ENCODE measurements at regions not wholly inside any gene's neighbourhood (a gene's known extent, or its start where the extent isn't known, plus 50 kb on each side); places are given as distances from the start of the nearest gene placed in this dataset.
A peak's percentile ranks its signal among the peaks of the same experiment; 100 is the strongest.

DNA sequence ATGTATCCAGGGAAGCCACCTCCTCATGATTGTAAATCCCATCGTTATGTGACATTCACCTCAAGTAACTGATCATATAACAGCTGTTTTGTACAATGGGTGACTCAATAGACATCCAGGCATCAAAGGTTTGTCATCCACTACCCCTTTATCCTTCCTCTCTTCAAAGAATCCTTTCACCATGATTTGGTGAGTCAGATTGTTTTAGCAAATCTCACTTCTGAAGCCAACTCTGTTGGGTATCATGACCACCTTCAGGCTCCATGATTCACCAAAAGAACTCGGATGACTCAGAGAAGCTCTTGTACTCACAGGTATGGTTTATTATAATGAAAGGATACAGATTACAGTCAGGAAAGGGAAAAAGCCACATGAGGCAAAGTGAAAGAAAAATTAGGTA is 132.1 kb downstream of the PWWP3B start:
- Histone ChIP-seq H3K27me3 (ENCODE audit: control insufficient read depth, insufficient read depth, low read length) (no peaks in the 10 kb centered on the region), H3K36me3 (replicated peaks; ENCODE audit: control insufficient read depth, insufficient read depth, low read length) (no peaks in the 10 kb centered on the region), H3K4me3 (ENCODE audit: insufficient read depth, low read depth, low read length) (no peak overlapping the region)
- DNase-seq: no peak

GRCh38 chrX:106300656-106301055 is 132.6 kb downstream of the PWWP3B start:
- DNase-seq: no peak
- no peak overlapping the region for H3K4me3 ChIP-seq (ENCODE audit: insufficient read depth, low read depth, low read length)
- H3K36me3 ChIP-seq (replicated peaks; ENCODE audit: control insufficient read depth, insufficient read depth, low read length): no peaks in the 10 kb centered on the region
- no peaks in the 10 kb centered on the region for H3K27me3 ChIP-seq (ENCODE audit: control insufficient read depth, insufficient read depth, low read length)

- DNase-seq: no peak
- H3K27me3 ChIP-seq (ENCODE audit: control insufficient read depth, insufficient read depth, low read length): no peaks in the 10 kb centered on the region
- no peak overlapping the region for H3K4me3 ChIP-seq (ENCODE audit: insufficient read depth, low read depth, low read length)
- H3K36me3 ChIP-seq (replicated peaks; ENCODE audit: control insufficient read depth, insufficient read depth, low read length): no peaks in the 10 kb centered on the region
Observed at GRCh38 chrX:106302304-106302703, 134.2 kb downstream of the PWWP3B start.

- Histone ChIP-seq H3K36me3 (replicated peaks; ENCODE audit: control insufficient read depth, insufficient read depth, low read length) (no peaks in the 10 kb centered on the region), H3K4me3 (ENCODE audit: insufficient read depth, low read depth, low read length) (no peak overlapping the region), H3K27me3 (ENCODE audit: control insufficient read depth, insufficient read depth, low read length) (no peaks in the 10 kb centered on the region)
- no peak for DNase-seq
Observed at GRCh38 chrX:106306391-106306947, 138.4 kb downstream of the PWWP3B start.

DNA sequence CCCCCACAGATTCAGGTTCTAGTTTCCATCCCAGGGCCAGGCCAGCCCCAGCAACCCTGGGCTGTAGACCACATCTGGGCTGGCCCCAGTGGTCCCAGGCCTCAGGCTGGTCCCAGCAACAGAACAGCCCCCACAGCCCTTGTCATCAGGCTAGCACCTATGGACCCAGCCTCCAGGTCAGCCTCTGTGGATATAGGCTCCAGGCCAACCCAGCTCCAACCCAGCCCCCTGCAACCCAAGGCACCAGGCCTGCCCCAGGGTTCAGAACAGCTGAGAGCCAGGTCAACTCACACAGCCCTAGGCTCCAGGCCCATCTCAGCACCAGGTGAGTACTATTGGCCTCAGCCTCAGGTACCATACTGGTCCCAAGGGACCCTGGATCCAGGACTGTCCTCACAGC is 155.3 kb downstream of the PWWP3B start:
- H3K36me3 ChIP-seq (replicated peaks; ENCODE audit: control insufficient read depth, insufficient read depth, low read length): no peaks in the 10 kb centered on the region
- H3K4me3 ChIP-seq (ENCODE audit: insufficient read depth, low read depth, low read length): no peak overlapping the region
- H3K27me3 ChIP-seq (ENCODE audit: control insufficient read depth, insufficient read depth, low read length): no peaks in the 10 kb centered on the region
- DNase-seq: no peak

DNA sequence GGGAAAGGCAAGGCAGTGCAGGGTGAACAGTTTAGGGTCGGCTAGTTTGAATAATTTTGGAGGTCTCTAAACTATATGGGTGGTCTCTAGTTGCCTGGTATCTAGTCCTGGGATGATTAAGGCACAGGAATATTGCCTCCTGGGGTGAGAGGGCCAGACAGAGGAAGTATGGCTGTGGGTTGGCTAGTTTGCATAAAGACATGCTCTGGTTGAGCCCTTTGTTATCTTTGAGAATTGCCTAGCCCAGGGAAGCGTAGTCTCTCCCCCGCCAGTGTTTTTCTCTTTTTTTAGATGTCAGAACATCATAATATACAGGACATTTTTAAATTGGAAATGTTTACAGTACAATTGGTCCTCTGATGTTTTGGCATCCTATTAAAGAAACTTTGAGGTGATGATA is 163.5 kb downstream of the PWWP3B start:
- Histone ChIP-seq H3K27me3 (ENCODE audit: control insufficient read depth, insufficient read depth, low read length) (no peaks in the 10 kb centered on the region; the same call in 1 of the 2 replicates), H3K4me3 (ENCODE audit: insufficient read depth, low read depth, low read length) (no peak overlapping the region), H3K36me3 (replicated peaks; ENCODE audit: control insufficient read depth, insufficient read depth, low read length) (no peaks in the 10 kb centered on the region)
- DNase-seq: no peak

DNA sequence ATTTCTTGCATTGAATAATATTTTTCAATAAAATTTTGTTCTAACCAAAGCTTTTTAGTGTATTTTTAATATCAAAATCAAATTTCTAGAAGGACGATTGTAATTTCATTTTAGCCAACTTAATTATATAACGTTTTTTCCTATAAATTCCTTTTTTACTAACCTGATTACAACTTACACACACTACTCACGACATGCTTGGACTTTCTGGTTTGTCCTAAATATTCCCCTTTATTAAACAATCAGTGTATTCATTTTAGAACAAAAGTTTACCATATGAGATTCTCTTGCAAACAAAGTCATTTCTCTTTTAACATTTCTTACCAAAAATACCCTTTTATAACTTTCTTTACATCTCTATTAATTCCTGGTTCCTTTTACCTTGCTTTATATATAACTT is 173.7 kb downstream of the PWWP3B start:
- Histone ChIP-seq H3K4me3 (ENCODE audit: insufficient read depth, low read depth, low read length) (no peak overlapping the region), H3K27me3 (ENCODE audit: control insufficient read depth, insufficient read depth, low read length) (no peaks in the 10 kb centered on the region), H3K36me3 (replicated peaks; ENCODE audit: control insufficient read depth, insufficient read depth, low read length) (no peaks in the 10 kb centered on the region)
- no peak for DNase-seq

DNA sequence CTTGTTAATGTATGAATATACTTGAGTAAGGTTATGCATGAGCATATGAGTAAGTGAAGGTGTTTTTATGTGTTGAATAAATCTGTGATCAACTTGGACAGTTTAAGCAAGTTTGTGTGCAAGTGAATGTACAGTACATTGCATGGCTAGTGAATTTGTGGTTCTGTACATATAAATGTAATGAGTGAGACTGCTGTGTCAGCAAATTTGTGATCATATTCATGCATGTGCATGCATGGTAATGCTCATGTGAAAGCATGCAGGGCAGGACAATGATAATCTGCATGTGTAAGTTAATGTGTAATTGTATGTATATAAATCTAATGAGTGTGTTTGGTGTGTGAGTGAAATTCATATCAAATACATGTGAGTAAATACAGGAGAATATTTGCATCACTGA is 188.5 kb downstream of the PWWP3B start:
- Histone ChIP-seq H3K4me3 (ENCODE audit: insufficient read depth, low read depth, low read length) (no peak overlapping the region), H3K36me3 (replicated peaks; ENCODE audit: control insufficient read depth, insufficient read depth, low read length) (no peaks in the 10 kb centered on the region), H3K27me3 (ENCODE audit: control insufficient read depth, insufficient read depth, low read length) (no peaks in the 10 kb centered on the region)
- DNase-seq: no peak

- no peak for DNase-seq
- H3K36me3 ChIP-seq (replicated peaks; ENCODE audit: control insufficient read depth, insufficient read depth, low read length): no peaks in the 10 kb centered on the region
- no peaks in the 10 kb centered on the region for H3K27me3 ChIP-seq (ENCODE audit: control insufficient read depth, insufficient read depth, low read length)
- H3K4me3 ChIP-seq (ENCODE audit: insufficient read depth, low read depth, low read length): no peak overlapping the region
Observed at GRCh38 chrX:106363214-106363613, 195.1 kb downstream of the PWWP3B start.

GRCh38 chrX:106378616-106379015 is 210.5 kb downstream of the PWWP3B start:
- Histone ChIP-seq H3K4me3 (ENCODE audit: insufficient read depth, low read depth, low read length) (no peak overlapping the region), H3K36me3 (replicated peaks; ENCODE audit: control insufficient read depth, insufficient read depth, low read length) (no peaks in the 10 kb centered on the region), H3K27me3 (ENCODE audit: control insufficient read depth, insufficient read depth, low read length) (no peaks in the 10 kb centered on the region)
- DNase-seq: no peak

DNA sequence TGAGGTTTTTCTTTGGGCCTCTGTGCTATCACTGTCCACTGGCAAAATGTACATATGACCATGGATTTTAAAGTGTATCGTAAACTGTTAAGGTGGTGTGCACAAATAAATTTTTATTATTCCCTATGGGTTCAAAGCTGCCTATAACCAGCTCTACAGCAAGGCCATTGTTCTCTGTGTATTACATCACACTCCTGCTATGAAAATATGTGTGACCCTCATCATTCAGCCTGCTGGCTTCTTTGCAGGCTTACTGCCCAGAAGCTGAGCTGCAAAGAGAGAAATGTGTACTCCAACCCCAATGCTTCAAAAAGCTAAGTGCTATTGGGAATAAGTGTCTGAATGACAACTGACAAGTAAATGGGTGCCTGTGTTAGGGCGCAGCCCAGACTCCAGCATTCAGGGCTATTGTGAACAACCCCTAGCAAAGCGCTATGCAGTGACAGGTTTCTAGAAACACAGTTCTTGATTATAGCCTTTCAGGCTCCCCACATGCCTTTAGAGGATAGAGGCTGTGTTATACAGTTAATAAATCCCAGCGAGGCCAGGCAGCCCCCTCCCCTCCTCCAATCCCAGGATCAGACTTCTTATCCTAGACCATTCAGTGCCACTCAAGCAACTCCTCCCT is 220.4 kb upstream of the RADX start:
- Histone ChIP-seq H3K27me3 (ENCODE audit: control insufficient read depth, insufficient read depth, low read length) (no peaks in the 10 kb centered on the region), H3K4me3 (ENCODE audit: insufficient read depth, low read depth, low read length) (no peak overlapping the region), H3K36me3 (replicated peaks; ENCODE audit: control insufficient read depth, insufficient read depth, low read length) (no peaks in the 10 kb centered on the region)
- DNase-seq: no peak

GRCh38 chrX:106392346-106392745 is 219.4 kb upstream of the RADX start:
- Histone ChIP-seq H3K27me3 (ENCODE audit: control insufficient read depth, insufficient read depth, low read length) (no peaks in the 10 kb centered on the region), H3K36me3 (replicated peaks; ENCODE audit: control insufficient read depth, insufficient read depth, low read length) (no peaks in the 10 kb centered on the region), H3K4me3 (ENCODE audit: insufficient read depth, low read depth, low read length) (no peak overlapping the region)
- DNase-seq: no peak

DNA sequence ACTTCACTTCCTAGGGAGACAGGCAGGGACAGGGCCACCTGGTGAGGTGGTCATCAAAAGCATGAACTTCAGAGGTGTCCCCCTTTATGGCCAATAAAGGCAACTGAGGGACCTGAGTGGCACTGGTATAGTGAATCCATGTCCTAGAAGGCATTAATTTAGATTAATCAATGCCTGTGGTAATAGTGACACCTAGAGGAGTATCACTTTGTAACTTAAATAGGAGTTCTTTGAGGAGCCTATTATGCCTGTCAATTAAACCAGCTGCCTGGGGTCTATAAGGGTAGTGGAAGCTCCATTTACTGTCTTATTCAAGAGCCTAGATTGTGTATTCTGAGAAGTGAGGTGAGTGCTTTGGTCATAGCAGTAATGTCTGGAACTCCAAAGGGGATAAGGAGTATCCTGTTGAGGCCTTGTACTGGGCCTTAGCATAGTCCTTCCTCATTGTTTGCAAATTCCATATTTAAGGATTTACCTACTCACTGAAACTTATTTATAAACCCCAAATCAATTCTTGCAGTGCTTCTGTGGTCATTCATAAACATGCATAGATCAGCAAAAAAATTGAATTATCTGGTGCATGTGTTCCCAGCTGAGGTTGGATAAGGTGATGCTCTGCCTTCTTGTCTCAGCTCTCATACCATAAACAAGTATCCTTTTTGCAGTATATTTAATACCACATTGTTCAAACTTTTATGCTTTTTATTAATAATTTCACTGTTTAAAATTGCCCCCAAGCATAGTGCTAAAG is 213.8 kb upstream of the RADX start:
- H3K36me3 ChIP-seq (replicated peaks; ENCODE audit: control insufficient read depth, insufficient read depth, low read length): no peaks in the 10 kb centered on the region
- H3K27me3 ChIP-seq (ENCODE audit: control insufficient read depth, insufficient read depth, low read length): no peaks in the 10 kb centered on the region
- DNase-seq: peak; percentile 16
- H3K4me3 ChIP-seq (ENCODE audit: insufficient read depth, low read depth, low read length): no peak overlapping the region

- no peak for DNase-seq
- Histone ChIP-seq H3K27me3 (ENCODE audit: control insufficient read depth, insufficient read depth, low read length) (no peaks in the 10 kb centered on the region), H3K36me3 (replicated peaks; ENCODE audit: control insufficient read depth, insufficient read depth, low read length) (no peaks in the 10 kb centered on the region), H3K4me3 (ENCODE audit: insufficient read depth, low read depth, low read length) (no peak overlapping the region)
Observed at GRCh38 chrX:106401965-106402559, 209.7 kb upstream of the RADX start.

DNA sequence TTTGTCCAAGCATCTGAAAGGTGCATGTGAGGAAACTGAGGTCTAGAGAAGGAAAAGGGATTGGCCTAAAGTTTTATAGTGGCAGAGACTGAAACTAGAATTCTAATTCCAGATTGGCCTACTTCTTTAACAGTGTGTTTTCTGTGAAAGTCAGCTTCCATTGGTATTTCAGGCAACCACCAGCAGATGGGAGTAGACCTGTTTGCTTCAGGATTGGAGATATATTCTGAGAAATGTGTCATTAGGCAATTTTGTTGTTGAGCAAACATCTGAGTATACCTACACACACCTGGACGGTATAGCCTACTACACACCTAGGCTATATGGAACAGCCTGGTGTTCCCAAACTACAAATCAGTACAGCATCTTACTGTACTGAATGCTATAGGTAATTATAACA is 207.3 kb upstream of the RADX start:
- no peaks in the 10 kb centered on the region for H3K27me3 ChIP-seq (ENCODE audit: control insufficient read depth, insufficient read depth, low read length)
- no peak overlapping the region for H3K4me3 ChIP-seq (ENCODE audit: insufficient read depth, low read depth, low read length)
- DNase-seq: peak; percentile 46
- no peaks in the 10 kb centered on the region for H3K36me3 ChIP-seq (replicated peaks; ENCODE audit: control insufficient read depth, insufficient read depth, low read length)

All from H7 (cell line).